Uterus (tissue), 3 donors: ENCODE measurements at regions not wholly inside any gene's neighbourhood (a gene's known extent, or its start where the extent isn't known, plus 50 kb on each side); places are given as distances from the start of the nearest gene placed in this dataset.
A peak's percentile ranks its signal among the peaks of the same experiment; 100 is the strongest.

ENCODE experiments used
- DNase-seq, 2 donors: peaks; one replicate each; pipeline ENCODE4 v3.0.0-alpha.2; 2019 to 2020
- H3K27ac ChIP-seq, 2 donors: fragments of 200-600 bp; sonication (generic); 1 replicate in 1 of 2; 2 replicates in 1 of 2; pipeline ENCODE4 v1.5.1; 2016 to 2018
- H3K27me3 ChIP-seq, 2 donors: fragments of 200-600 bp; sonication (generic); one replicate each; pipeline ENCODE4 v1.5.1; 2018 to 2019; ENCODE audit warnings: control low read depth in 1 of 2
- H3K36me3 ChIP-seq, 2 donors: fragments of 200-600 bp; sonication (generic); one replicate each; pipeline ENCODE4 v1.5.1; 2019; ENCODE audit warnings: control low read depth in 1 of 2
- H3K4me1 ChIP-seq, 2 donors: fragments of 200-600 bp; sonication (generic); one replicate each; pipeline ENCODE4 v1.5.1; 2018 to 2019; ENCODE audit warnings: control low read depth in 1 of 2
- H3K4me3 ChIP-seq, 2 donors: fragments of 200-600 bp; sonication (generic); 1 replicate in 1 of 2; 2 replicates in 1 of 2; pipeline ENCODE4 v1.5.1; 2018 to 2019; ENCODE audit warnings: mild to moderate bottlenecking in 1 of 2
- H3K9me3 ChIP-seq, 2 donors: fragments of 200-600 bp; sonication (generic); one replicate each; pipeline ENCODE4 v1.5.1; 2019; ENCODE audit warnings: control low read depth in 1 of 2
- CTCF ChIP-seq, 4 experiments: fragments of 200-600 bp in 2 of 4; fragments of 450-650 bp in 2 of 4; sonication (generic) in 2 of 4; IDR thresholded peaks; one replicate each; pipeline ENCODE4 v1.5.1; 2016 to 2019; ENCODE audit warnings: antibody characterized with exemption in 4 of 4, mild to moderate bottlenecking in 2 of 4, moderate library complexity in 1 of 4
- POLR2A ChIP-seq, 2 donors: fragments of 450-650 bp; IDR thresholded peaks; one replicate each; pipeline ENCODE4 v1.6.1; 2016; ENCODE audit warnings: antibody characterized with exemption in 2 of 2, mild to moderate bottlenecking in 1 of 2, moderate library complexity in 1 of 2
- intact Hi-C: fragments of 100-400 bp; cut with DNase I; formaldehyde crosslinking; loops from one replicate; pipeline ENCODE4 v1.15.1; 2023; ENCODE audit warnings: low total_unique reads
- donor health status: DM: yes; HTN: yes; CAD: no.

- DNase-seq, result no peak
- Histone ChIP-seq H3K27ac (no peak overlapping the region), H3K4me3 (no peak overlapping the region), H3K27me3 (no peaks in the 10 kb centered on the region), H3K9me3 (no peaks in the 10 kb centered on the region), H3K4me1 (no peaks in the 10 kb centered on the region), H3K36me3 (no peaks in the 10 kb centered on the region)
- intact Hi-C loops, result no loop called here
- TF ChIP-seq CTCF (IDR thresholded peaks at IDR 0.05) (no peak), POLR2A (IDR thresholded peaks at IDR 0.05) (no peak)
Observed at GRCh38 chr1:89453123-89453972, 71.3 kb upstream of the LRRC8B start.

GRCh38 chr1:89454845-89455521 is 69.6 kb upstream of the LRRC8B start:
- H3K27ac ChIP-seq, result no peak overlapping the region
- H3K4me1 ChIP-seq, result no peaks in the 10 kb centered on the region
- DNase-seq, result peak; percentile 19 to 23
- TF ChIP-seq CTCF (IDR thresholded peaks at IDR 0.05) (peak; percentile 48 to 69 (median 62)), POLR2A (IDR thresholded peaks at IDR 0.05) (no peak)
- H3K27me3 ChIP-seq, result no peaks in the 10 kb centered on the region
- no peak overlapping the region for H3K4me3 ChIP-seq
- no peaks in the 10 kb centered on the region for H3K36me3 ChIP-seq
- no peaks in the 10 kb centered on the region for H3K9me3 ChIP-seq
- intact Hi-C loops, result no loop called here

- no peaks in the 10 kb centered on the region for H3K9me3 ChIP-seq
- H3K36me3 ChIP-seq, result no peaks in the 10 kb centered on the region
- no peak for TF ChIP-seq CTCF (IDR thresholded peaks at IDR 0.05)
- TF ChIP-seq POLR2A (IDR thresholded peaks at IDR 0.05), result no peak
- H3K27me3 ChIP-seq, result no peaks in the 10 kb centered on the region
- intact Hi-C loops, result no loop called here
- H3K4me3 ChIP-seq, result no peak overlapping the region
- no peak overlapping the region for H3K27ac ChIP-seq
- no peak for DNase-seq
- H3K4me1 ChIP-seq, result no peaks in the 10 kb centered on the region
Observed at GRCh38 chr1:89457046-89457445, 67.6 kb upstream of the LRRC8B start.

- no peaks in the 10 kb centered on the region for H3K9me3 ChIP-seq
- no peak overlapping the region for H3K4me3 ChIP-seq
- DNase-seq, result no peak
- no peak overlapping the region for H3K27ac ChIP-seq
- no peaks in the 10 kb centered on the region for H3K4me1 ChIP-seq
- H3K36me3 ChIP-seq, result no peaks in the 10 kb centered on the region
- no peaks in the 10 kb centered on the region for H3K27me3 ChIP-seq
- intact Hi-C loops, result no loop called here
- no peak for TF ChIP-seq POLR2A (IDR thresholded peaks at IDR 0.05)
- TF ChIP-seq CTCF (IDR thresholded peaks at IDR 0.05), result no peak
Observed at GRCh38 chr1:89459081-89459480, 65.5 kb upstream of the LRRC8B start.

GRCh38 chr1:89460325-89460724 is 64.3 kb upstream of the LRRC8B start:
- no peak overlapping the region for H3K27ac ChIP-seq
- H3K36me3 ChIP-seq, result no peaks in the 10 kb centered on the region
- no peak for DNase-seq
- H3K4me1 ChIP-seq, result no peaks in the 10 kb centered on the region
- intact Hi-C loops, result no loop called here
- H3K27me3 ChIP-seq, result no peaks in the 10 kb centered on the region
- no peaks in the 10 kb centered on the region for H3K9me3 ChIP-seq
- TF ChIP-seq CTCF (IDR thresholded peaks at IDR 0.05) (no peak), POLR2A (IDR thresholded peaks at IDR 0.05) (no peak)
- H3K4me3 ChIP-seq, result no peak overlapping the region
